HL-60 (cell line): ENCODE measurements at regions not wholly inside any gene's neighbourhood (a gene's known extent, or its start where the extent isn't known, plus 50 kb on each side); places are given as distances from the start of the nearest gene placed in this dataset.

Experiments
- POLR2AphosphoS5 ChIP-seq: IDR thresholded peaks from 2 replicates; pipeline ENCODE4 v1.6.1; 2012; ENCODE audit warnings: low read depth
- SPI1 ChIP-seq: IDR thresholded peaks from 2 replicates; pipeline ENCODE4 v1.6.1; 2012; ENCODE audit warnings: low read depth, mild to moderate bottlenecking, borderline replicate concordance
- TF ChIP-seq, protein P1 (sequence below): IDR thresholded peaks from one replicate; pipeline ENCODE4 v1.5.1; 2011; ENCODE audit warnings: low read length, control low read depth, inconsistent platforms; ENCODE audit not compliant: insufficient read depth
- TF ChIP-seq, protein P2 (sequence below): IDR thresholded peaks from 2 replicates; pipeline ENCODE4 v1.6.1; 2012; ENCODE audit warnings: low read depth; ENCODE audit not compliant: insufficient replicate concordance

DNA sequence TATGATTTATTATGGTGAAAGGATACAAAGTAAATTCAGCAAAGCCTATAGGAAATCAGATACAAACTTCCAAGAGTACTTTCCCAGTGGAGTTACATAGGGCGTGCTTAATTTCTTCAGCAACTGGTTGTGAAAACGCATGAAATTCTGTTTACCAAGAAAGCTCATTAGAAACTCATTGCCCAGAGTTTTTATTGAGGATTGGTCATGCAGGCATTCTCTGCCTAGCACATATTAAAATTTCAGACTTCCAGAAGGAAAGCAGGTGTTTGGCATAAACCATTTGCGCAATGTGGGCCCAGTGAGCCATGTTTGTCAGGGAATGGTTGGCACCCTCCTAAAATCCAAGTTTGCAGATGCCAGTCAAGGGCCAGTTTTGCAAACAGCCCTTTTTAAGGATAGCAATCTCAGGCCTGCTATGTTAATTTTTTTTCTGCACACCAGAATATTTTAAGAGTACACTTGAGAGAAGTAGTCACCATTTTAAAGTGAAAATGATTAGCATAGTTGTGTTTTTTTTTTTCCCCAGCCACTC, 311.1 kb upstream of the CHD1 start:
- TF ChIP-seq, protein P1, sequence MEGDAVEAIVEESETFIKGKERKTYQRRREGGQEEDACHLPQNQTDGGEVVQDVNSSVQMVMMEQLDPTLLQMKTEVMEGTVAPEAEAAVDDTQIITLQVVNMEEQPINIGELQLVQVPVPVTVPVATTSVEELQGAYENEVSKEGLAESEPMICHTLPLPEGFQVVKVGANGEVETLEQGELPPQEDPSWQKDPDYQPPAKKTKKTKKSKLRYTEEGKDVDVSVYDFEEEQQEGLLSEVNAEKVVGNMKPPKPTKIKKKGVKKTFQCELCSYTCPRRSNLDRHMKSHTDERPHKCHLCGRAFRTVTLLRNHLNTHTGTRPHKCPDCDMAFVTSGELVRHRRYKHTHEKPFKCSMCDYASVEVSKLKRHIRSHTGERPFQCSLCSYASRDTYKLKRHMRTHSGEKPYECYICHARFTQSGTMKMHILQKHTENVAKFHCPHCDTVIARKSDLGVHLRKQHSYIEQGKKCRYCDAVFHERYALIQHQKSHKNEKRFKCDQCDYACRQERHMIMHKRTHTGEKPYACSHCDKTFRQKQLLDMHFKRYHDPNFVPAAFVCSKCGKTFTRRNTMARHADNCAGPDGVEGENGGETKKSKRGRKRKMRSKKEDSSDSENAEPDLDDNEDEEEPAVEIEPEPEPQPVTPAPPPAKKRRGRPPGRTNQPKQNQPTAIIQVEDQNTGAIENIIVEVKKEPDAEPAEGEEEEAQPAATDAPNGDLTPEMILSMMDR = no peak
- TF ChIP-seq POLR2AphosphoS5 (no peak), SPI1 (no peak)
- TF ChIP-seq, protein P2, sequence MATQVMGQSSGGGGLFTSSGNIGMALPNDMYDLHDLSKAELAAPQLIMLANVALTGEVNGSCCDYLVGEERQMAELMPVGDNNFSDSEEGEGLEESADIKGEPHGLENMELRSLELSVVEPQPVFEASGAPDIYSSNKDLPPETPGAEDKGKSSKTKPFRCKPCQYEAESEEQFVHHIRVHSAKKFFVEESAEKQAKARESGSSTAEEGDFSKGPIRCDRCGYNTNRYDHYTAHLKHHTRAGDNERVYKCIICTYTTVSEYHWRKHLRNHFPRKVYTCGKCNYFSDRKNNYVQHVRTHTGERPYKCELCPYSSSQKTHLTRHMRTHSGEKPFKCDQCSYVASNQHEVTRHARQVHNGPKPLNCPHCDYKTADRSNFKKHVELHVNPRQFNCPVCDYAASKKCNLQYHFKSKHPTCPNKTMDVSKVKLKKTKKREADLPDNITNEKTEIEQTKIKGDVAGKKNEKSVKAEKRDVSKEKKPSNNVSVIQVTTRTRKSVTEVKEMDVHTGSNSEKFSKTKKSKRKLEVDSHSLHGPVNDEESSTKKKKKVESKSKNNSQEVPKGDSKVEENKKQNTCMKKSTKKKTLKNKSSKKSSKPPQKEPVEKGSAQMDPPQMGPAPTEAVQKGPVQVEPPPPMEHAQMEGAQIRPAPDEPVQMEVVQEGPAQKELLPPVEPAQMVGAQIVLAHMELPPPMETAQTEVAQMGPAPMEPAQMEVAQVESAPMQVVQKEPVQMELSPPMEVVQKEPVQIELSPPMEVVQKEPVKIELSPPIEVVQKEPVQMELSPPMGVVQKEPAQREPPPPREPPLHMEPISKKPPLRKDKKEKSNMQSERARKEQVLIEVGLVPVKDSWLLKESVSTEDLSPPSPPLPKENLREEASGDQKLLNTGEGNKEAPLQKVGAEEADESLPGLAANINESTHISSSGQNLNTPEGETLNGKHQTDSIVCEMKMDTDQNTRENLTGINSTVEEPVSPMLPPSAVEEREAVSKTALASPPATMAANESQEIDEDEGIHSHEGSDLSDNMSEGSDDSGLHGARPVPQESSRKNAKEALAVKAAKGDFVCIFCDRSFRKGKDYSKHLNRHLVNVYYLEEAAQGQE = no peak
